Testis (tissue), 2 donors: ENCODE measurements at regions not wholly inside any gene's neighbourhood (a gene's known extent, or its start where the extent isn't known, plus 50 kb on each side); places are given as distances from the start of the nearest gene placed in this dataset.

Experiments used
- DNase-seq: peaks from one replicate; pipeline ENCODE4 v3.0.0-alpha.2; 2019
- H3K27ac ChIP-seq, 2 donors: fragments of 200-600 bp; sonication (generic); one replicate each; pipeline ENCODE4 v1.5.1; 2019
- H3K27me3 ChIP-seq: fragments of 200-600 bp; sonication (generic); one replicate; pipeline ENCODE4 v1.5.1; 2019
- H3K36me3 ChIP-seq: fragments of 200-600 bp; sonication (generic); one replicate; pipeline ENCODE4 v1.5.1; 2017; ENCODE audit warnings: low read depth; ENCODE audit errors: missing control alignments
- H3K4me1 ChIP-seq: fragments of 200-600 bp; sonication (generic); one replicate; pipeline ENCODE4 v1.5.1; 2019
- H3K4me3 ChIP-seq, 2 donors: fragments of 200-600 bp; sonication (generic); one replicate each; pipeline ENCODE4 v1.5.1; 2017 to 2019
- H3K9me3 ChIP-seq: fragments of 200-600 bp; sonication (generic); one replicate; pipeline ENCODE4 v1.5.1; 2017
- POLR2A ChIP-seq: fragments of 450-650 bp; IDR thresholded peaks from one replicate; pipeline ENCODE4 v1.6.1; 2017; ENCODE audit warnings: antibody characterized with exemption, mild to moderate bottlenecking, moderate library complexity
- WGBS, 2 donors: methylation state at CpG; one replicate each; pipeline ENCODE4 v1.1.5; 2018; 5-methylcytosine and 5-hydroxymethylcytosine counted together
- intact Hi-C: fragments of 100-400 bp; cut with DNase I; formaldehyde crosslinking; loops from one replicate; pipeline ENCODE4 v1.15.1; 2023; ENCODE audit warnings: low total_unique reads
- TF ChIP-seq, protein P1 (sequence below), 3 experiments: fragments of 450-650 bp in 2 of 3; fragments of 200-600 bp in 1 of 3; sonication (generic) in 1 of 3; IDR thresholded peaks; one replicate each; pipeline ENCODE4 v1.5.1; 2016 to 2019; ENCODE audit warnings: antibody characterized with exemption in 3 of 3, mild to moderate bottlenecking in 2 of 3, moderate library complexity in 1 of 3

DNA sequence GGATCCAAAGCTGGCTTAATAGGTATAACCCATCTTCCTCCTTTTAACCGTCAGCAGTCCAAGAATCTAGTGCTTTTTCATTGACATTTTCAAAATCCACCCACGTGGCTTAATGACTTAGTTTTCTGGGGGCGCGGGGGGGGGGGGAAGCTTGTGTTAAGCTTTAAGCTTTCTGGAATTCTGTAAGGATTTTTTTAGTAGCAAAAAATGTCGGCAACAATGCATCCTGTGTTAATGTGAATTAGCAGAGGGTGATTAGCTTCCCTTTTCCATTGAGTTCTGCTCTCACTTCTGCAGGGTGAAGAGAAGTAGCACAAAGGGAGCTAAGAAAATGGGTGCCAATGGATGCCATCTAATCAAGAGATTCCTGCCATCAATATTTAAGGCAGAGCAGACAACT is 348.2 kb downstream of the SAMD5 start:
- WGBS, 2 donors, result 78 to 84% methylated on average over 4 to 5 of the region's 5 CpGs
- Histone ChIP-seq H3K36me3 (no peaks in the 10 kb centered on the region), H3K9me3 (no peaks in the 10 kb centered on the region), H3K4me1 (no peaks in the 10 kb centered on the region), H3K4me3 (no peak overlapping the region), H3K27me3 (no peaks in the 10 kb centered on the region), H3K27ac (no peak overlapping the region)
- no peak for DNase-seq
- TF ChIP-seq POLR2A, result no peak
- TF ChIP-seq, protein P1, sequence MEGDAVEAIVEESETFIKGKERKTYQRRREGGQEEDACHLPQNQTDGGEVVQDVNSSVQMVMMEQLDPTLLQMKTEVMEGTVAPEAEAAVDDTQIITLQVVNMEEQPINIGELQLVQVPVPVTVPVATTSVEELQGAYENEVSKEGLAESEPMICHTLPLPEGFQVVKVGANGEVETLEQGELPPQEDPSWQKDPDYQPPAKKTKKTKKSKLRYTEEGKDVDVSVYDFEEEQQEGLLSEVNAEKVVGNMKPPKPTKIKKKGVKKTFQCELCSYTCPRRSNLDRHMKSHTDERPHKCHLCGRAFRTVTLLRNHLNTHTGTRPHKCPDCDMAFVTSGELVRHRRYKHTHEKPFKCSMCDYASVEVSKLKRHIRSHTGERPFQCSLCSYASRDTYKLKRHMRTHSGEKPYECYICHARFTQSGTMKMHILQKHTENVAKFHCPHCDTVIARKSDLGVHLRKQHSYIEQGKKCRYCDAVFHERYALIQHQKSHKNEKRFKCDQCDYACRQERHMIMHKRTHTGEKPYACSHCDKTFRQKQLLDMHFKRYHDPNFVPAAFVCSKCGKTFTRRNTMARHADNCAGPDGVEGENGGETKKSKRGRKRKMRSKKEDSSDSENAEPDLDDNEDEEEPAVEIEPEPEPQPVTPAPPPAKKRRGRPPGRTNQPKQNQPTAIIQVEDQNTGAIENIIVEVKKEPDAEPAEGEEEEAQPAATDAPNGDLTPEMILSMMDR (IDR thresholded peaks at IDR 0.05), result no peak
- intact Hi-C loops, result no loop called here

DNA sequence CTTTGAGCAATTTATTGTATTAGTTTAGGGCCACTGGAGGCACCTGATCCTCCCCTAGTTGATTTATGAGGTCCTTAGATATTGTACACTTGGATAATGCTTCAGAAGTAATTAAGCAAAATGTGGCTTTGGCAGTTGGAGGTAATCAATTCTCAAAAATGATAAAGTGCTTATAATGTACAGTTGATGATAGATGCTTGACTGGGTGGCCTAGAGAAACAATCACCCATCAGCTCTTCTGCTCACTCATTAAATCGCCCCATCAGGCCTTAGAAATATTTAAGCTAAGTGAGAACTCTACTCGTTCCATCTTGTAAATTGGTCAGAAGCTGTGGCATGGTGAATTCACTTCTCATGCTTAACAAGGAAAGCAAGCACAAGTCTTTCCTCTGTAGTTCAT is 349.9 kb downstream of the SAMD5 start:
- Histone ChIP-seq H3K36me3 (no peaks in the 10 kb centered on the region), H3K9me3 (no peaks in the 10 kb centered on the region), H3K27me3 (no peaks in the 10 kb centered on the region), H3K4me1 (no peaks in the 10 kb centered on the region), H3K27ac (no peak overlapping the region), H3K4me3 (no peak overlapping the region)
- intact Hi-C loops, result no loop called here
- no peak for DNase-seq
- TF ChIP-seq, protein P1 (IDR thresholded peaks at IDR 0.05), result no peak
- TF ChIP-seq POLR2A, result no peak
- 86 to 90% methylated on average over 2 of the region's 2 CpGs for WGBS, 2 donors

DNA sequence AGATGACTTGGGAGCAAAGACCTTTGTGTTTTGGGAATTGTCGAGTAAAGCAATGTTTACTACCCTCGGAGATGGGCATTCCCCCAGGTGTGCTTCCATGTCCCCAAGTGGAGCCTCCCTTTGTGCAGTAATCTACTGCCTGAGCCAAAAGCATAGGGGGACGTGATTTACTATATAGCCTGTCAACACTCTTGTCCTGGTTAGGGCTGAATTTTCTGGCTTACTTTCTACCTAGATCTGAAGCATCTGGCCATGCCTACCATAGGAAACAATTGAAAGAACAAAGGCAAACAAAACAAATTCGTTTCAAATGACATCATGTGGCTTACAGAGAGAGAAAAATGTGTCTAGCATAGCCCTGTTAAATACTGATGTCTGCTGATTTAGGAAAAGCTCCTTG is 350.6 kb downstream of the SAMD5 start:
- no peak for TF ChIP-seq POLR2A
- TF ChIP-seq, protein P1 (IDR thresholded peaks at IDR 0.05), result no peak
- H3K9me3 ChIP-seq, result no peaks in the 10 kb centered on the region
- intact Hi-C loops, result no loop called here
- H3K36me3 ChIP-seq, result no peaks in the 10 kb centered on the region
- no peaks in the 10 kb centered on the region for H3K27me3 ChIP-seq
- DNase-seq, result no peak
- 59 to 63% methylated on average over 4 of the region's 4 CpGs for WGBS, 2 donors
- no peak overlapping the region for H3K27ac ChIP-seq
- no peaks in the 10 kb centered on the region for H3K4me1 ChIP-seq
- no peak overlapping the region for H3K4me3 ChIP-seq

DNA sequence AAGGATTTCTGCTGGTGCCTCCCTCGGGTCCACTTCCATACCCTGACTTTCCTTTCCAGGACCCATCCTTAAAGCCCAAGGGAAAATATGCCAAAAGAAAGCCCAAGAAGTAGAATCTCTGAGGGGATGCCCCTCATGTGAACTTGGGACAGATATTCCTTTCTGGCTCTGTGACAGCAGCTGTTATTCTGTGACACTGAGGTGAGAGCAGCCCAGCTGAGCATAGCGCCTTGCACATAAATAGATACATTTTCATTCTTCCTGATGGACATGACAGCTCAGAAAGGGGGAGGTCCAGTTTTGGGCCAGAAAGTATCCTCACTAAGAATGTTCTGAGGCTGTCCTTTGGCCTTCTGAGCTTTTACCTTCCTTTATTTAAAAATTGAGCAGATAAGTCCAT is 353.2 kb downstream of the SAMD5 start:
- 76 to 83% methylated on average over 2 of the region's 2 CpGs for WGBS, 2 donors

DNA sequence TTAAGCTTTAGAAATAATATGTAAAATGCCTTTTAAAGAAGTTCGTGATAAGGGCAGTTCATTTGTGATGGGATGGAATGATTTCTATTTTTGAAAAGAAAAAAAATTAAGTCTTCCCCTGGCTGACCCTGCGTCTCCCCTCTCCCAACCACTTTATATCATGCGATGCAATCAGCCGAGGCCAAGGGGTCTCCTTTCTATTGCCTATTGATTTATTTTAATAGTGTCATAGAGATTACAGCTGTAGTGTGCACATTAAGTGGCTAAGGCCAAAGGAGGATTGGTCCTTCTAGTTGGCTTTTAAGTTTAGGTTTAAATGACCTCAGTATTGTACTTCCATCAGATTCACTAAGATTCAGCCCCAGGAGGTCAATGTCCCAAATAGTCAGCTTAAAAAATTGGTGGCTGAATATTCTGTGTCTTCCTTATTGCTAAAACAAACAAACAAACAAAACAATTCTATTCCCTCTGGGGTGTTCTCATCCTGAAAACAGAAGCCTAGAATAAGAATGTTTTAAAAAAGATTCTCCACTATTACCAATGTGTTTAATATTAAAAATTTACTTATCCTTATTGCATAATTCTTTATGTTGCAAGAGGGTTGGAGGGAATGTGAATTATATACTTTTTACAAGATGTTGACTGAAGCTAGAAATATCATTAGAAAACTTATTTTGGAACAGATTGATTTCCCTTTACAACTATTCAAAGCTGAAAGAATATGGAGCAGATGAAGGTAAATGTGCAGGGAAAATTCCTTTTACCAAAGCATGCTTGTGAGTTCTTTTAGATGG is 359.1 kb downstream of the SAMD5 start:
- Histone ChIP-seq H3K27ac (no peak overlapping the region), H3K4me3 (no peak overlapping the region), H3K4me1 (no peaks in the 10 kb centered on the region), H3K36me3 (no peaks in the 10 kb centered on the region), H3K27me3 (no peaks in the 10 kb centered on the region), H3K9me3 (no peaks in the 10 kb centered on the region)
- intact Hi-C loops, result no loop called here
- DNase-seq, result no peak
- TF ChIP-seq POLR2A, result no peak
- TF ChIP-seq, protein P1 (IDR thresholded peaks at IDR 0.05), result no peak
- 85% methylated on average over 4 of the region's 4 CpGs for WGBS, 2 donors

More for the DNA sequence above, 353.2 kb downstream of the SAMD5 start:
- intact Hi-C loops, result no loop called here
- H3K36me3 ChIP-seq, result no peaks in the 10 kb centered on the region
- H3K4me3 ChIP-seq, result no peak overlapping the region
- DNase-seq, result no peak
- no peak overlapping the region for H3K27ac ChIP-seq
- H3K9me3 ChIP-seq, result no peaks in the 10 kb centered on the region
- TF ChIP-seq POLR2A, result no peak
- no peaks in the 10 kb centered on the region for H3K4me1 ChIP-seq
- no peaks in the 10 kb centered on the region for H3K27me3 ChIP-seq
